ENCODE measurements at regions not wholly inside any gene's neighbourhood (a gene's known extent, or its start where the extent isn't known, plus 50 kb on each side); places are given as distances from the start of the nearest gene placed in this dataset.

DNA sequence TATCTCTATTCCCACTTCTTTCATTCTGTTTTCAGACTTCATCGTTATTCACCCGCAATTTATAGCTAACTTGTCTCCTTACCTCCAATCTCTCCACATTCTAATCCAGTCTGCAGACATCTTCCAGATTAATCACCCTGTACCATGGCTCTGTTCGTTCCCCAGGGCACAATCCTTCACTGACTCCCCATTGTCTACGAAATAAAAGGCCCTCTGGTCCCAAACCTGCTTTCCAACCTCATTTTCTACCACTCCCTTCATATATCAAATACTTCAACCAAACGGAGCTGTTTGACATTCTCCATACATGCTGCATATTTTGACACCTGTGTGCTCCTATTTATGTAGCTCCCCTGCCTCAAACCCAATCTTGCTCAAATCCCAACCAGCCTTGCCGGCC is 1720.6 kb upstream of the WWC1 start:
- Histone ChIP-seq H4K20me1 (replicated peaks; ENCODE audit: control insufficient read depth, extremely low read depth, insufficient read depth, low read length) (no peaks in the 10 kb centered on the region), H3K9me1 (replicated peaks; ENCODE audit: control insufficient read depth, extremely low read depth, insufficient read depth, low read length) (no peaks in the 10 kb centered on the region), H3K79me2 (ENCODE audit: control insufficient read depth, insufficient read depth, low read length) (no peaks in the 10 kb centered on the region), H3K4me3 (replicated peaks in 1 of 3; ENCODE audit: insufficient read depth in 1 of 3, low read depth in 1 of 3, low read length in 3 of 3) (no peak overlapping the region), H2AFZ (ENCODE audit: low read depth, low read length) (no peak overlapping the region), H3K9me3 (replicated peaks; ENCODE audit: control insufficient read depth, insufficient read depth, low read length) (peaks cover 3% of the 10 kb centered on the region), H3K36me3 (ENCODE audit: control insufficient read depth in 2 of 2, extremely low read depth in 1 of 2, insufficient read depth in 2 of 2, low read length in 2 of 2) (no peaks in the 10 kb centered on the region), H3K9ac (replicated peaks; ENCODE audit: extremely low read depth, insufficient read depth, low read length) (no peak overlapping the region), H3K4me2 (ENCODE audit: insufficient read depth, low read length) (no peak overlapping the region), H3K4me1 (ENCODE audit: control insufficient read depth, extremely low read depth, insufficient read depth, low read length) (no peaks in the 10 kb centered on the region), H3K27ac (ENCODE audit: insufficient read depth, low read depth, low read length) (no peak overlapping the region), H3K27me3 (ENCODE audit: control insufficient read depth in 2 of 2, insufficient read depth in 2 of 2, low read length in 2 of 2) (no peaks in the 10 kb centered on the region)
- BruUV-seq (replicated peaks), result no TSS peak
- intact Hi-C loops (cut with micrococcal nuclease) (no loop called here), dilution Hi-C loops (cut with MboI; ENCODE audit: extremely low pct_ligation_motif_present, low sequenced_read_pairs) (no loop called here)
- FAIRE-seq (no peak), DNase-seq (ENCODE audit: low read depth, low spot score) (no peak)
- TF ChIP-seq, protein P1, sequence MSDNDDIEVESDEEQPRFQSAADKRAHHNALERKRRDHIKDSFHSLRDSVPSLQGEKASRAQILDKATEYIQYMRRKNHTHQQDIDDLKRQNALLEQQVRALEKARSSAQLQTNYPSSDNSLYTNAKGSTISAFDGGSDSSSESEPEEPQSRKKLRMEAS (IDR thresholded peaks at IDR 0.05; ENCODE audit: insufficient read depth, insufficient read length), result no peak
- TF ChIP-seq MYC (IDR thresholded peaks at IDR 0.05; ENCODE audit: low read depth, low read length), result no peak
- no peak for TF ChIP-seq JUN (IDR thresholded peaks at IDR 0.05; ENCODE audit: borderline replicate concordance, insufficient read depth, insufficient read length, low read depth)
- TF ChIP-seq POLR2A (IDR thresholded peaks at IDR 0.05; ENCODE audit: low read depth, low read length), result no peak
- TF ChIP-seq GATA2 (IDR thresholded peaks at IDR 0.05; ENCODE audit: insufficient read depth, insufficient read length, low read depth, low read length), result no peak
- TF ChIP-seq FOS (IDR thresholded peaks at IDR 0.05; ENCODE audit: borderline replicate concordance, insufficient read depth, low read length), result no peak
- TF ChIP-seq, protein P2, sequence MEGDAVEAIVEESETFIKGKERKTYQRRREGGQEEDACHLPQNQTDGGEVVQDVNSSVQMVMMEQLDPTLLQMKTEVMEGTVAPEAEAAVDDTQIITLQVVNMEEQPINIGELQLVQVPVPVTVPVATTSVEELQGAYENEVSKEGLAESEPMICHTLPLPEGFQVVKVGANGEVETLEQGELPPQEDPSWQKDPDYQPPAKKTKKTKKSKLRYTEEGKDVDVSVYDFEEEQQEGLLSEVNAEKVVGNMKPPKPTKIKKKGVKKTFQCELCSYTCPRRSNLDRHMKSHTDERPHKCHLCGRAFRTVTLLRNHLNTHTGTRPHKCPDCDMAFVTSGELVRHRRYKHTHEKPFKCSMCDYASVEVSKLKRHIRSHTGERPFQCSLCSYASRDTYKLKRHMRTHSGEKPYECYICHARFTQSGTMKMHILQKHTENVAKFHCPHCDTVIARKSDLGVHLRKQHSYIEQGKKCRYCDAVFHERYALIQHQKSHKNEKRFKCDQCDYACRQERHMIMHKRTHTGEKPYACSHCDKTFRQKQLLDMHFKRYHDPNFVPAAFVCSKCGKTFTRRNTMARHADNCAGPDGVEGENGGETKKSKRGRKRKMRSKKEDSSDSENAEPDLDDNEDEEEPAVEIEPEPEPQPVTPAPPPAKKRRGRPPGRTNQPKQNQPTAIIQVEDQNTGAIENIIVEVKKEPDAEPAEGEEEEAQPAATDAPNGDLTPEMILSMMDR (IDR thresholded peaks at IDR 0.05; ENCODE audit: extremely low read depth in 1 of 2, insufficient read depth in 1 of 2, low read depth in 1 of 2, low read length in 2 of 2), result no peak
- no peak for TF ChIP-seq EZH2 (IDR thresholded peaks at IDR 0.05; ENCODE audit: borderline replicate concordance, low read depth, low read length, severe bottlenecking)
- TF ChIP-seq POLR2AphosphoS5 (IDR thresholded peaks at IDR 0.05; ENCODE audit: insufficient read depth, low read depth, low read length), result no peak
- POLR2A ChIA-PET, result no interaction called here
- CTCF ChIA-PET, result no interaction called here

All from endothelial cell of umbilical vein (primary cell).